IMR-90 (cell line): ENCODE measurements at regions not wholly inside any gene's neighbourhood (a gene's known extent, or its start where the extent isn't known, plus 50 kb on each side); places are given as distances from the start of the nearest gene placed in this dataset.

Experiments used
- ATAC-seq: fragments of 200-7000 bp; cut with Tn5 transposase; 2 replicates; pipeline ENCODE4 v1.9.1; 2020; ENCODE audit warnings: low read depth, mild to moderate bottlenecking, moderate library complexity
- BruUV-seq: library from RNA; stranded (reverse); fragments of 400-500 nt; replicated peaks from 2 replicates; lab custom pipeline; 2021; lab: Mats Ljungman, UMichigan
- CTCF ChIA-PET: fragments of 300-600 bp; formaldehyde crosslinking; extraction: SDS; loops from one replicate; lab custom pipeline; 2021; ENCODE audit warnings: antibody characterized with exemption; lab: Yijun Ruan, JAX
- POLR2A ChIA-PET: fragments of 300-600 bp; sonication (Branson Sonifier 250); formaldehyde crosslinking; loops from one replicate; lab custom pipeline; 2022; ENCODE audit warnings: antibody characterized with exemption; ENCODE audit not compliant: unreplicated experiment; lab: Charles Lee
- DNase-seq: peaks from one replicate; pipeline ENCODE4 v3.0.0; 2013
- H2AFZ ChIP-seq: replicated peaks from 2 replicates; pipeline ENCODE3; 2013; ENCODE audit warnings: low read length, mild to moderate bottlenecking; ENCODE audit not compliant: poor library complexity
- H2AK5ac ChIP-seq: 2 replicates; pipeline ENCODE4 v1.6.1; 2013; ENCODE audit warnings: low read depth, low read length, inconsistent platforms
- H2AK9ac ChIP-seq: replicated peaks from 2 replicates; pipeline ENCODE3; 2013; ENCODE audit warnings: mild to moderate bottlenecking, low read depth, low read length, moderate library complexity; ENCODE audit not compliant: poor library complexity
- H2BK120ac ChIP-seq: 2 replicates; pipeline ENCODE4 v1.6.1; 2013; ENCODE audit warnings: low read depth, low read length, inconsistent platforms
- H2BK15ac ChIP-seq: 3 replicates; pipeline ENCODE4 v1.6.1; 2013; ENCODE audit warnings: low read depth, low read length, inconsistent platforms
- H2BK20ac ChIP-seq: 2 replicates; pipeline ENCODE4 v1.6.1; 2013; ENCODE audit warnings: low read depth, mild to moderate bottlenecking, inconsistent platforms, low read length, moderate library complexity
- H2BK5ac ChIP-seq: 2 replicates; pipeline ENCODE4 v1.6.1; 2013; ENCODE audit warnings: mild to moderate bottlenecking, low read depth, low read length, inconsistent platforms; ENCODE audit not compliant: poor library complexity, severe bottlenecking
- H3K14ac ChIP-seq: replicated peaks from 2 replicates; pipeline ENCODE4 v1.6.1; 2013; ENCODE audit warnings: low read depth, low read length, inconsistent platforms
- H3K18ac ChIP-seq: 2 replicates; pipeline ENCODE4 v1.6.1; 2013; ENCODE audit warnings: low read depth, low read length, control low read depth
- H3K23ac ChIP-seq: 2 replicates; pipeline ENCODE4 v1.6.1; 2013; ENCODE audit warnings: low read depth, low read length, inconsistent platforms
- H3K27ac ChIP-seq: 2 replicates; pipeline ENCODE4 v1.5.1; 2013; ENCODE audit warnings: mild to moderate bottlenecking, control low read depth, low read length; ENCODE audit not compliant: insufficient read depth
- H3K27me3 ChIP-seq: 2 replicates; pipeline ENCODE4 v1.6.1; 2013; ENCODE audit warnings: low read length; ENCODE audit not compliant: control insufficient read depth, insufficient read depth
- H3K36me3 ChIP-seq: 2 replicates; pipeline ENCODE4 v1.6.1; 2013; ENCODE audit warnings: low read length, mixed read lengths; ENCODE audit not compliant: control insufficient read depth, insufficient read depth
- H3K4ac ChIP-seq: 2 replicates; pipeline ENCODE4 v1.6.1; 2013; ENCODE audit warnings: low read depth, low read length, inconsistent platforms
- H3K4me1 ChIP-seq: 2 replicates; pipeline ENCODE4 v1.6.1; 2013; ENCODE audit warnings: low read length, mixed read lengths; ENCODE audit not compliant: control insufficient read depth, insufficient read depth
- H3K4me2 ChIP-seq: 2 replicates; pipeline ENCODE4 v1.6.1; 2013; ENCODE audit warnings: low read depth, mild to moderate bottlenecking, control low read depth, low read length, moderate library complexity
- H3K4me3 ChIP-seq: 2 replicates; pipeline ENCODE4 v1.5.1; 2013; ENCODE audit warnings: low read depth, mild to moderate bottlenecking, control low read depth, low read length, moderate library complexity; ENCODE audit not compliant: insufficient read depth
- H3K56ac ChIP-seq: 2 replicates; pipeline ENCODE4 v1.6.1; 2013; ENCODE audit warnings: low read length, inconsistent platforms; ENCODE audit not compliant: insufficient read depth; ENCODE audit errors: extremely low read depth
- H3K79me1 ChIP-seq, 2 experiments: 2 replicates each; pipeline ENCODE4 v1.6.1; 2013; ENCODE audit warnings: low read length in 2 of 2, inconsistent platforms in 1 of 2, low read depth in 1 of 2
- H3K9ac ChIP-seq: 2 replicates; pipeline ENCODE4 v1.6.1; 2013; ENCODE audit warnings: low read depth, low read length, control low read depth
- H3K9me1 ChIP-seq: 2 replicates; pipeline ENCODE4 v1.6.1; 2013; ENCODE audit warnings: low read length, inconsistent platforms; ENCODE audit not compliant: insufficient read depth
- H3K9me3 ChIP-seq: 2 replicates; pipeline ENCODE4 v1.6.1; 2013; ENCODE audit warnings: low read length; ENCODE audit not compliant: control insufficient read depth, insufficient read depth
- H4K20me1 ChIP-seq: 2 replicates; pipeline ENCODE4 v1.6.1; 2013; ENCODE audit warnings: low read length, inconsistent platforms; ENCODE audit not compliant: insufficient read depth
- H4K5ac ChIP-seq: 2 replicates; pipeline ENCODE4 v1.6.1; 2013; ENCODE audit warnings: mild to moderate bottlenecking, low read depth, low read length, control low read depth
- H4K8ac ChIP-seq, 2 experiments: 2 replicates each; pipeline ENCODE4 v1.6.1; 2013; ENCODE audit warnings: low read depth in 2 of 2, low read length in 2 of 2, control low read depth in 1 of 2, inconsistent platforms in 1 of 2
- H4K91ac ChIP-seq: 2 replicates; pipeline ENCODE4 v1.6.1; 2013; ENCODE audit warnings: low read depth, low read length, inconsistent platforms; ENCODE audit not compliant: insufficient read depth
- CHD1 ChIP-seq: IDR thresholded peaks from 2 replicates; pipeline ENCODE4 v1.6.1; 2012; ENCODE audit warnings: low read depth, low read length, improper control_type of control experiment
- FOS ChIP-seq: fragments of 150-350 bp; IDR thresholded peaks from 2 replicates; pipeline ENCODE4 v1.6.1; 2016; ENCODE audit warnings: low read depth, low read length
- NFE2L2 ChIP-seq: fragments of 150-350 bp; IDR thresholded peaks from 2 replicates; pipeline ENCODE4 v1.6.1; 2016; ENCODE audit warnings: low read depth, mild to moderate bottlenecking, low read length
- POLR2A ChIP-seq: IDR thresholded peaks from 2 replicates; pipeline ENCODE4 v1.6.1; 2012; ENCODE audit warnings: mild to moderate bottlenecking, low read depth, low read length
- RFX5 ChIP-seq: IDR thresholded peaks from 2 replicates; pipeline ENCODE4 v1.8.0; 2012; ENCODE audit warnings: low read depth, mild to moderate bottlenecking, low read length, moderate library complexity
- WGBS, 2 experiments: methylation state at CpG; one replicate each; pipeline versions ENCODE4 v1.1.5 to v1.1.7; 2013; ENCODE audit warnings: missing lambda C conversion rate in 2 of 2; ENCODE audit not compliant: insufficient read length in 1 of 2; ENCODE audit errors: extremely low coverage in 2 of 2; 5-methylcytosine and 5-hydroxymethylcytosine counted together
- dilution Hi-C: fragments of 300-500 bp; cut with HindIII; formaldehyde crosslinking; loops from one replicate; pipeline ENCODE4 v1.14.3; 2018; ENCODE audit warnings: low sequenced_read_pairs; ENCODE audit not compliant: unreplicated experiment
- in situ Hi-C: fragments of 300-500 bp; cut with MboI; formaldehyde crosslinking; loops from 3 replicates; pipeline ENCODE4 v1.14.3; 2019; ENCODE audit warnings: low sequenced_read_pairs, inconsistent platforms, mixed read lengths
- intact Hi-C: fragments of 100-400 bp; cut with micrococcal nuclease; formaldehyde crosslinking; loops from 2 replicates; pipeline ENCODE4 v1.10.0; 2022
- TF ChIP-seq, protein P1 (sequence below): conservative IDR thresholded peaks from 2 replicates; pipeline ENCODE4 v1.5.1; 2012; ENCODE audit warnings: mild to moderate bottlenecking, low read depth, low read length, improper control_type of control experiment

DNA sequence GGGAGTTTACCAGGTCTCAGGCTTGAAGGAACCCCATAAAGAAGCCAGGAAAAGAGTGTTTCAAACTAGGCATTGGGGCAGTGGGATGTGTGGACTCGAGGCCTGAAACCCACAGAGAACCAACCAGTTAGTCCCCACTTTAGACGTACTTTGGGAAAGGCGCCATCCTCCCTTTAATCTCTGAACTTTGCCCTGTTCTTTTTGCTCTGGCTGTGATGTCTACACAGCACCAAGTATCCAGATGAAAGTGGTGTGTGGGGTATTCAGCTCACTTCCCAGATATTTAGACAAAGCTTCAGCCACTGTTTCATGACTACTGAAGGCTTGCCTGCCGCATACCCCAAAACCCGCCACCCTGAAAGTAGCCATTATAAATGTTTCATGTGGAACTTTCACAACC lies 116.9 kb upstream of the IRX5 start:
- intact Hi-C loops (no loop called here), in situ Hi-C loops (no loop called here), dilution Hi-C loops (no loop called here)
- H3K4me2 ChIP-seq: no peak overlapping the region
- H2BK15ac ChIP-seq: no peak overlapping the region
- DNase-seq (no peak), ATAC-seq (no peak)
- no peak overlapping the region for H4K91ac ChIP-seq
- no peak overlapping the region for H2BK20ac ChIP-seq
- H4K5ac ChIP-seq: no peak overlapping the region
- no peak overlapping the region for H2AK5ac ChIP-seq
- no peaks in the 10 kb centered on the region for H4K20me1 ChIP-seq
- H3K9me3 ChIP-seq: no peaks in the 10 kb centered on the region
- H2BK5ac ChIP-seq: no peak overlapping the region
- no peak overlapping the region for H3K18ac ChIP-seq
- H3K27me3 ChIP-seq: no peaks in the 10 kb centered on the region
- 68% methylated on average over 2 of the region's 5 CpGs; no CpG with 5 or more reads in 1 of the 2 experiments for WGBS, 2 experiments
- H3K79me1 ChIP-seq: no peaks in the 10 kb centered on the region
- BruUV-seq: no TSS peak
- no peak overlapping the region for H2BK120ac ChIP-seq
- no peak overlapping the region for H2AFZ ChIP-seq
- no peak overlapping the region for H2AK9ac ChIP-seq
- no peak overlapping the region for H3K23ac ChIP-seq
- H3K36me3 ChIP-seq: no peaks in the 10 kb centered on the region
- no peak overlapping the region for H3K27ac ChIP-seq
- no peak overlapping the region for H3K4ac ChIP-seq
- POLR2A ChIA-PET: no interaction called here
- no peak overlapping the region for H3K56ac ChIP-seq
- CTCF ChIA-PET: no interaction called here
- TF ChIP-seq POLR2A (no peak), RFX5 (no peak), CHD1 (no peak), FOS (no peak), NFE2L2 (no peak)
- TF ChIP-seq, protein P1, sequence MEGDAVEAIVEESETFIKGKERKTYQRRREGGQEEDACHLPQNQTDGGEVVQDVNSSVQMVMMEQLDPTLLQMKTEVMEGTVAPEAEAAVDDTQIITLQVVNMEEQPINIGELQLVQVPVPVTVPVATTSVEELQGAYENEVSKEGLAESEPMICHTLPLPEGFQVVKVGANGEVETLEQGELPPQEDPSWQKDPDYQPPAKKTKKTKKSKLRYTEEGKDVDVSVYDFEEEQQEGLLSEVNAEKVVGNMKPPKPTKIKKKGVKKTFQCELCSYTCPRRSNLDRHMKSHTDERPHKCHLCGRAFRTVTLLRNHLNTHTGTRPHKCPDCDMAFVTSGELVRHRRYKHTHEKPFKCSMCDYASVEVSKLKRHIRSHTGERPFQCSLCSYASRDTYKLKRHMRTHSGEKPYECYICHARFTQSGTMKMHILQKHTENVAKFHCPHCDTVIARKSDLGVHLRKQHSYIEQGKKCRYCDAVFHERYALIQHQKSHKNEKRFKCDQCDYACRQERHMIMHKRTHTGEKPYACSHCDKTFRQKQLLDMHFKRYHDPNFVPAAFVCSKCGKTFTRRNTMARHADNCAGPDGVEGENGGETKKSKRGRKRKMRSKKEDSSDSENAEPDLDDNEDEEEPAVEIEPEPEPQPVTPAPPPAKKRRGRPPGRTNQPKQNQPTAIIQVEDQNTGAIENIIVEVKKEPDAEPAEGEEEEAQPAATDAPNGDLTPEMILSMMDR: no peak
- no peak overlapping the region for H4K8ac ChIP-seq
- no peak overlapping the region for H3K9ac ChIP-seq
- H3K14ac ChIP-seq: no peak overlapping the region
- no peak overlapping the region for H3K4me3 ChIP-seq
- H3K4me1 ChIP-seq: no peaks in the 10 kb centered on the region
- no peaks in the 10 kb centered on the region for H3K9me1 ChIP-seq
